Spleen (tissue), 11 donors: ENCODE measurements at regions not wholly inside any gene's neighbourhood (a gene's known extent, or its start where the extent isn't known, plus 50 kb on each side); places are given as distances from the start of the nearest gene placed in this dataset.
"Not testable (repeated sequence)": the region's sequence is repeated elsewhere in the genome, so short reads cannot be mapped to it uniquely, and the experiment has no call there.

Experiments
- DNase-seq: peaks from one replicate; pipeline ENCODE4 v3.0.0-alpha.2; 2020
- H3K27ac ChIP-seq, 8 donors: fragments of 200-600 bp; sonication (generic) in 7 of 8; 1 replicate in 4 of 8; 2 replicates in 4 of 8; pipeline versions ENCODE4 v1.5.0 to v1.8.0; 2016 to 2021; ENCODE audit warnings: inconsistent platforms in 4 of 8, mild to moderate bottlenecking in 4 of 8, moderate library complexity in 1 of 8
- H3K27me3 ChIP-seq, 7 donors: fragments of 200-600 bp; sonication (generic) in 6 of 7; replicated peaks in 1 of 7; 1 replicate in 4 of 7; 2 replicates in 3 of 7; pipeline versions ENCODE4 v1.5.0 to v1.8.0; 2016 to 2021; ENCODE audit warnings: inconsistent platforms in 3 of 7, mild to moderate bottlenecking in 1 of 7
- H3K36me3 ChIP-seq, 6 donors: fragments of 200-600 bp; sonication (generic) in 5 of 6; 1 replicate in 4 of 6; 2 replicates in 2 of 6; pipeline versions ENCODE4 v1.5.0 to v1.8.0; 2016 to 2021; ENCODE audit warnings: inconsistent platforms in 2 of 6
- H3K4me1 ChIP-seq, 6 donors: fragments of 200-600 bp; sonication (generic) in 5 of 6; 1 replicate in 3 of 6; 2 replicates in 3 of 6; pipeline versions ENCODE4 v1.5.0 to v1.8.0; 2016 to 2021; ENCODE audit warnings: inconsistent platforms in 3 of 6
- H3K4me3 ChIP-seq, 8 donors: fragments of 200-600 bp; sonication (generic) in 7 of 8; 1 replicate in 4 of 8; 2 replicates in 4 of 8; pipeline versions ENCODE4 v1.5.0 to v1.8.0; 2016 to 2021; ENCODE audit warnings: inconsistent platforms in 4 of 8, mild to moderate bottlenecking in 4 of 8, moderate library complexity in 2 of 8
- H3K9me3 ChIP-seq, 8 donors: fragments of 200-600 bp; sonication (generic) in 7 of 8; 1 replicate in 4 of 8; 2 replicates in 4 of 8; pipeline versions ENCODE4 v1.5.0 to v1.8.0; 2016 to 2021; ENCODE audit warnings: inconsistent platforms in 4 of 8
- POLR2A ChIP-seq, 3 donors: fragments of 450-650 bp; IDR thresholded peaks; one replicate each; pipeline ENCODE4 v1.5.1; 2017; ENCODE audit warnings: antibody characterized with exemption in 3 of 3, mild to moderate bottlenecking in 1 of 3
- POLR2AphosphoS5 ChIP-seq, 3 donors: sonication (generic); formaldehyde crosslinking; IDR thresholded peaks; one replicate each; pipeline ENCODE4 v1.5.1; 2017; ENCODE audit warnings: antibody characterized with exemption in 3 of 3
- WGBS, 5 donors: extraction: QIAGEN DNeasy Blood & Tissue Kit in 3 of 5; methylation state at CpG; one replicate each; pipeline versions ENCODE4 v1.1.5 to v1.1.7; 2013 to 2018; 5-methylcytosine and 5-hydroxymethylcytosine counted together
- intact Hi-C: fragments of 100-400 bp; cut with DNase I; formaldehyde crosslinking; loops from one replicate; pipeline ENCODE4 v1.15.0; 2023; ENCODE audit warnings: low total_unique reads
- TF ChIP-seq, protein P1 (sequence below), 11 experiments: fragments of 200-600 bp in 7 of 11; fragments of 450-650 bp in 4 of 11; sonication (generic) in 4 of 11; IDR thresholded peaks in 8 of 11; conservative IDR thresholded peaks in 3 of 11; 1 replicate in 7 of 11; 2 replicates in 4 of 11; pipeline versions ENCODE4 v1.4.0 to v1.8.0; 2016 to 2021; ENCODE audit warnings: antibody characterized with exemption in 11 of 11, inconsistent platforms in 4 of 11, mild to moderate bottlenecking in 1 of 11
- donor health status: healthy with polysubstance abuse.
- donor health status: DM: no; HTN: no; CAD: no; lungs with moderate emphysema.
- donor health status: DM: no; HTN: no; CAD: no.
- donor health status: Bipolar disorder and iron deficiency.
- donor health status: healthy.
- donor health status: DM: no; HTN: no; CAD: no.
- donor health status: DM: yes; HTN: yes; CAD: no.

DNA sequence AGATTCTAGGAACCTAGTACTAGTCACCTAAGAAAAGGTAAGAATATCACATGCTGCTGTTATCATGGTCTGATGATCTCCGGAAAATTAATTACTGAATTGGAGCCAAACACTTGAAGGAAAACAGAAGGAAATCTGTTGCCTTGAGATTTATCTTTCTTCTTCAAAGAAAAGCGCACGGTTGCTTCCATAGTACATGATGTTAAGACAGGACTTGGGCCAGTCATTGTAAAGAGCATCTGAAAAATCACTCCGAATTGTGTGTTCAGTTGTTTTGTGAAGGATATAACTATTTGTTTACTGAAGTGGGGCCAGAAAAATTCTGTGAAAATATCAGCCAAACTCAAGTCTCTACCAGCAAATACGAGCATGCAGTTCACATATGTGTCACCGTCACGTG is 134.9 kb upstream of the FOXN3 start:
- H3K9me3 ChIP-seq, result no peaks in the 10 kb centered on the region

DNA sequence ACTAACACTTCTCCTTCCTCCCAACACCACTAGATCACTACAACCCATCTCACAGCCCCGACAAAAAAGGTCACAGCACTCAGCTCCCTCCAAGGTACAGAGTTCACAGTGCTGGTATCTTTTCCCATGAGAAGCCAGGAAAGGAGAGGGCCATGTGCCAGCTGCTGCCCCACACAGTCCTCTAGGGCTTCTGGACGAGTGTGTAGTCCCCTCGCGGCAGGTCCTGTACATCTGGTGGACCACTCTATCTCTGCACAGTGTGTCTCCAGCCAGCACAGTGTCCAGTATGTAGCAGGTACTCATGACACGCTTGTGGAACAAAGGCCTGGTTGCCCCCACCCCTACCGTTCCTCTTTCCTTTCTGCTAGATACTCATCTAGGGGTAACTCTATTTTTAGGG is 134.4 kb upstream of the FOXN3 start:
- no peaks in the 10 kb centered on the region for H3K27me3 ChIP-seq
- TF ChIP-seq POLR2A (IDR thresholded peaks at IDR 0.05) (no peak), POLR2AphosphoS5 (IDR thresholded peaks at IDR 0.05) (no peak)
- TF ChIP-seq, protein P1, sequence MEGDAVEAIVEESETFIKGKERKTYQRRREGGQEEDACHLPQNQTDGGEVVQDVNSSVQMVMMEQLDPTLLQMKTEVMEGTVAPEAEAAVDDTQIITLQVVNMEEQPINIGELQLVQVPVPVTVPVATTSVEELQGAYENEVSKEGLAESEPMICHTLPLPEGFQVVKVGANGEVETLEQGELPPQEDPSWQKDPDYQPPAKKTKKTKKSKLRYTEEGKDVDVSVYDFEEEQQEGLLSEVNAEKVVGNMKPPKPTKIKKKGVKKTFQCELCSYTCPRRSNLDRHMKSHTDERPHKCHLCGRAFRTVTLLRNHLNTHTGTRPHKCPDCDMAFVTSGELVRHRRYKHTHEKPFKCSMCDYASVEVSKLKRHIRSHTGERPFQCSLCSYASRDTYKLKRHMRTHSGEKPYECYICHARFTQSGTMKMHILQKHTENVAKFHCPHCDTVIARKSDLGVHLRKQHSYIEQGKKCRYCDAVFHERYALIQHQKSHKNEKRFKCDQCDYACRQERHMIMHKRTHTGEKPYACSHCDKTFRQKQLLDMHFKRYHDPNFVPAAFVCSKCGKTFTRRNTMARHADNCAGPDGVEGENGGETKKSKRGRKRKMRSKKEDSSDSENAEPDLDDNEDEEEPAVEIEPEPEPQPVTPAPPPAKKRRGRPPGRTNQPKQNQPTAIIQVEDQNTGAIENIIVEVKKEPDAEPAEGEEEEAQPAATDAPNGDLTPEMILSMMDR (IDR thresholded peaks at IDR 0.05 in 8 of 11, conservative IDR thresholded peaks at IDR 0.05 in 3 of 11), result no peak
- no peaks in the 10 kb centered on the region for H3K9me3 ChIP-seq
- no peak for DNase-seq
- no peak overlapping the region for H3K27ac ChIP-seq
- 74 to 79% (median 77%) methylated on average over 6 of the region's 6 CpGs for WGBS, 5 donors
- H3K36me3 ChIP-seq, result peaks cover 0 to 36% (median 0%) of the 10 kb centered on the region in 6 donors
- H3K4me3 ChIP-seq, result no peak overlapping the region
- intact Hi-C loops, result no loop called here
- H3K4me1 ChIP-seq, result no peaks in the 10 kb centered on the region

More for the DNA sequence above, 134.9 kb upstream of the FOXN3 start:
- intact Hi-C loops, result no loop called here
- H3K36me3 ChIP-seq, result peaks cover 0 to 36% (median 0%) of the 10 kb centered on the region in 6 donors
- DNase-seq, result no peak
- H3K4me3 ChIP-seq, result no peak overlapping the region
- TF ChIP-seq, protein P1 (IDR thresholded peaks at IDR 0.05 in 8 of 11, conservative IDR thresholded peaks at IDR 0.05 in 3 of 11), result no peak
- no peak for TF ChIP-seq POLR2AphosphoS5 (IDR thresholded peaks at IDR 0.05)
- no peak for TF ChIP-seq POLR2A (IDR thresholded peaks at IDR 0.05)
- WGBS, 5 donors, result 84 to 92% (median 88%) methylated on average over 7 of the region's 7 CpGs
- H3K4me1 ChIP-seq, result no peaks in the 10 kb centered on the region
- no peak overlapping the region for H3K27ac ChIP-seq
- H3K27me3 ChIP-seq, result no peaks in the 10 kb centered on the region

DNA sequence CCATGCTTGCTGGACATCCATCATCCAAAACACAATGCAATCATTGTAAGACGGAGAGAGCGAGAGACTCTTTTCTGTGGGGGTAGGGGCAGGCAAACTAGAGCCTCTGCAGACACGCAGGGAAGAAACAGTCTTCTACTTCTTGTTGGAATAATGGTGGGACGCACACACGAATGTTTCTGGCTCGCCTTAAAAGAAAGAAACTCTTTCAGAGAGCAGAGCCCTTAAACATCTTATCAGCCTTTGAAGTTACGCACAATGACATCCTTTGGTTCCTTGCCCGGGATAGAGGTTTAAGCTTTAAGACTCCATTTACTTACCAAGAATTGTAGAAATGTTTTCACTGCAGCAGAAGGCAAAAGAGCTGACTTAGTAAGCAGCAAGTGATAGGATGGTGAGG is 133.8 kb upstream of the FOXN3 start:
- no peaks in the 10 kb centered on the region for H3K27me3 ChIP-seq
- no peaks in the 10 kb centered on the region for H3K9me3 ChIP-seq
- no peak for TF ChIP-seq POLR2A (IDR thresholded peaks at IDR 0.05)
- intact Hi-C loops, result no loop called here
- WGBS, 5 donors, result 77 to 95% (median 85%) methylated on average over 8 of the region's 8 CpGs
- H3K4me1 ChIP-seq, result no peaks in the 10 kb centered on the region
- H3K4me3 ChIP-seq, result no peak overlapping the region
- DNase-seq, result no peak
- peaks cover 0 to 36% (median 0%) of the 10 kb centered on the region in 6 donors for H3K36me3 ChIP-seq
- H3K27ac ChIP-seq, result no peak overlapping the region

DNA sequence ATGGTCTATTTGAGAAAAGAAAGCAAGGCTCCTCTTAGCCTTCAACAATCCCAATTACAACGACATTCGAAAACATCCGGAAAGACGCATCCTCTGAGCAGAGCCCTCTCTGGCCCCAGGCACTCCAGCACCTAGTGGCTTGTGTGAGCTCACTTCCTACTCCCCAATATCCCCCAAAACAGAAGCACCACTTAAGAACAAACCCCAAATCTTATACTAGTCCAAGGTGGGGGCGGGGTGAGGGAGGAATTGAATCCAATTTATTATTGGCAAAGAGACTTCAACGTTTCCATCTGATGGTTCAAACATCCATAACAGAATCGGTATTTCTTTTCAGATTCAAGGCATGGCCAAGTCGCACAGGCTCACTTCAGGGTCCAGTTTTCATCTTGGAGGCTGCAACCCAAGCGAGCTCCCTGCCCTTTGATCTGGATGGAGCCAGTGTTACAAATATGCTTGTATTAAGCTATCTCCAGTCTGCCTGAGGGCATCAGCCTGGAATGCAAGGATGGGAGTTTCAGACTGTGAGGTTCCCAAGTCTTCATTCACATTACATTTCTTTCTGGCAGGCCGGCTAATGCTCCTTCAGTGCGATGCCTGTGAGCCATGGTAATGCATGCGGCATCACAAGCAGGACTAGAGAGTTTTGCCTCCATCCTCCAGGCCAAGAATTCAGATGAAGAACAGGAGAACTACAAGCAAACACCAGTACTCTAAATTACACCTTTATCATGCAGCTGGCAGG is 132.5 kb upstream of the FOXN3 start:
- intact Hi-C loops, result no loop called here
- H3K4me3 ChIP-seq, result no peak overlapping the region
- H3K27me3 ChIP-seq, result no peaks in the 10 kb centered on the region
- no peaks in the 10 kb centered on the region for H3K4me1 ChIP-seq
- DNase-seq, result no peak
- H3K9me3 ChIP-seq, result no peaks in the 10 kb centered on the region
- WGBS, 5 donors, result 95 to 97% (median 96%) methylated on average over 12 of the region's 12 CpGs
- H3K27ac ChIP-seq, result no peak overlapping the region
- TF ChIP-seq POLR2A (IDR thresholded peaks at IDR 0.05) (no peak), POLR2AphosphoS5 (IDR thresholded peaks at IDR 0.05) (no peak)
- TF ChIP-seq, protein P1 (IDR thresholded peaks at IDR 0.05 in 8 of 11, conservative IDR thresholded peaks at IDR 0.05 in 3 of 11), result no peak
- peaks cover 0 to 36% (median 0%) of the 10 kb centered on the region in 6 donors for H3K36me3 ChIP-seq

DNA sequence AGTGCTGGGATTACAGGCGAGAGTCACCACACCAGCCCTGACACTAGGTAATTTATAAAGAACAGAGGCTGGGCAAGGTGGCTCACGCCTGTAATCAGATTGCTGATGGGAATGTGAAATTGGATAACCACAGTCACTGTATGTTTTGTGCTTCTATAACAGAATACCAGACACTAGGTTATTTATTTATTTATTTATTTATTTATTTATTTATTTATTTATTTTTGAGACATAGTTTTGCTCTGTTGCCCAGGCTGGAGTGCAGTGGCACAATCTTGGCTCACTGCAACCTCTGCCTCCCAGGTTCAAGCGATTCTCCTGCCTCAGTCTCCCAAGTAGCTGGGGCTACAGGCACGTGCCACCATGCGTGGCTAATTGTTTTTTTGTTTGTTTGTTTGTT is 130.0 kb upstream of the FOXN3 start:
- DNase-seq, H3K27me3 ChIP-seq, H3K27ac ChIP-seq, H3K9me3 ChIP-seq, intact Hi-C loops, H3K4me3 ChIP-seq: not testable (repeated sequence)
- peaks cover 0 to 11% (median 0%) of the 10 kb centered on the region in 6 donors for H3K4me1 ChIP-seq
- peaks cover 0 to 36% (median 0%) of the 10 kb centered on the region in 6 donors for H3K36me3 ChIP-seq
- WGBS, 5 donors, result 79 to 99% (median 97%) methylated on average over 5 of the region's 5 CpGs
